ENCODE measurements at regions not wholly inside any gene's neighbourhood (a gene's known extent, or its start where the extent isn't known, plus 50 kb on each side); places are given as distances from the start of the nearest gene placed in this dataset.

- TF ChIP-seq, protein P1, sequence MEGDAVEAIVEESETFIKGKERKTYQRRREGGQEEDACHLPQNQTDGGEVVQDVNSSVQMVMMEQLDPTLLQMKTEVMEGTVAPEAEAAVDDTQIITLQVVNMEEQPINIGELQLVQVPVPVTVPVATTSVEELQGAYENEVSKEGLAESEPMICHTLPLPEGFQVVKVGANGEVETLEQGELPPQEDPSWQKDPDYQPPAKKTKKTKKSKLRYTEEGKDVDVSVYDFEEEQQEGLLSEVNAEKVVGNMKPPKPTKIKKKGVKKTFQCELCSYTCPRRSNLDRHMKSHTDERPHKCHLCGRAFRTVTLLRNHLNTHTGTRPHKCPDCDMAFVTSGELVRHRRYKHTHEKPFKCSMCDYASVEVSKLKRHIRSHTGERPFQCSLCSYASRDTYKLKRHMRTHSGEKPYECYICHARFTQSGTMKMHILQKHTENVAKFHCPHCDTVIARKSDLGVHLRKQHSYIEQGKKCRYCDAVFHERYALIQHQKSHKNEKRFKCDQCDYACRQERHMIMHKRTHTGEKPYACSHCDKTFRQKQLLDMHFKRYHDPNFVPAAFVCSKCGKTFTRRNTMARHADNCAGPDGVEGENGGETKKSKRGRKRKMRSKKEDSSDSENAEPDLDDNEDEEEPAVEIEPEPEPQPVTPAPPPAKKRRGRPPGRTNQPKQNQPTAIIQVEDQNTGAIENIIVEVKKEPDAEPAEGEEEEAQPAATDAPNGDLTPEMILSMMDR (IDR thresholded peaks at IDR 0.05), result no peak
- TF ChIP-seq POLR2A (IDR thresholded peaks at IDR 0.05), result no peak
These were observed 225.4 kb downstream of the GALC start for GRCh38 chr14:87767567-87767901.
